OCI-LY1 (cell line): ENCODE measurements at regions not wholly inside any gene's neighbourhood (a gene's known extent, or its start where the extent isn't known, plus 50 kb on each side); places are given as distances from the start of the nearest gene placed in this dataset.

Experiments
- CTCF ChIP-seq: fragments of 200-600 bp; sonication (generic), shearing (Covaris generic); IDR thresholded peaks from 2 replicates; pipeline ENCODE4 v1.5.1; 2017; ENCODE audit warnings: mild to moderate bottlenecking, antibody characterized with exemption, low read length, moderate library complexity, mixed read lengths
- EZH2 ChIP-seq: fragments of 200-600 bp; sonication (generic), shearing (Covaris generic); IDR thresholded peaks from 2 replicates; pipeline ENCODE4 v1.8.0; 2017; ENCODE audit warnings: borderline replicate concordance, mixed run types, mild to moderate bottlenecking, antibody characterized with exemption, low read length, moderate library complexity, mixed read lengths

DNA sequence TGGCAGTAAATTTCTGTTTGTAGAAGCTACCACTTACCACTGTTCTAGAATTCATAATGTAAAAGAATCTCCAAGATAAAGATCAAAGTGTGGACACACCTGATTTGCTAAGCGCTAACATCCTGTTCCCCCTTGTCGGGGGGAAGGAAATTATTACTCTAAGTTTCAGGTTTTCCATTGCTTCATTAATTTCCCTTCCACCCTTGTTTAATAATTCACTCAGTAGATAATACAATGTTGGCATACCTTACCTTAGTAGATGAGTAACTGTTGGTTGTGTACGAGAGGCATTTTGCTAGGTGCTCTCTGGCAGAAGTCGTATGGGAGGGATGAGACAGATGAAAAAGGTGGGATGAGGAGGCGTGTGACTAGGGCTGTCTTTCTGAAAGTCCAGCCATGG, 641.2 kb upstream of the ARRDC4 start:
- TF ChIP-seq CTCF (no peak), EZH2 (no peak)
